GM12878 (cell line): ENCODE measurements at regions not wholly inside any gene's neighbourhood (a gene's known extent, or its start where the extent isn't known, plus 50 kb on each side); places are given as distances from the start of the nearest gene placed in this dataset.

Source experiments
- ATAC-seq: fragments of 200-7000 bp; cut with Tn5 transposase; 3 replicates; pipeline ENCODE4 v1.9.1; 2020; ENCODE audit warnings: mild to moderate bottlenecking, moderate library complexity
- BruUV-seq: library from RNA; stranded (reverse); fragments of 400-500 nt; replicated peaks from 2 replicates; lab custom pipeline; 2021; lab: Mats Ljungman, UMichigan
- CTCF ChIA-PET: fragments of 300-600 bp; sonication (Branson Sonifier 250); formaldehyde crosslinking; extraction: SDS; loops from one replicate; lab custom pipeline; 2021; ENCODE audit warnings: inconsistent platforms; lab: Yijun Ruan, JAX
- POLR2A ChIA-PET: fragments of 350-600 bp; formaldehyde crosslinking; extraction: SDS; loops from one replicate; lab custom pipeline; 2021; ENCODE audit warnings: inconsistent platforms; lab: Charles Lee
- RAD21 ChIA-PET: fragments of 300-600 bp; sonication (Branson Sonifier 250); formaldehyde crosslinking; loops from one replicate; lab custom pipeline; 2023; ENCODE audit warnings: antibody characterized with exemption; ENCODE audit not compliant: unreplicated experiment; lab: Charles Lee
- SMC1A ChIA-PET: fragments of 300-600 bp; sonication (Branson Sonifier 250); formaldehyde crosslinking; loops from one replicate; lab custom pipeline; 2023; ENCODE audit not compliant: unreplicated experiment, uncharacterized antibody; lab: Charles Lee
- DNase-seq: peaks from one replicate; pipeline ENCODE4 v3.0.0-alpha.2; 2011; ENCODE audit warnings: low read depth, low spot score
- FAIRE-seq: peaks from 3 replicates; lab custom pipeline; 2011; peaks lifted over from hg19 to GRCh38; lab: Jason Lieb, UNC
- H2AFZ ChIP-seq: 2 replicates; pipeline ENCODE4 v1.6.0; 2011; ENCODE audit warnings: low read depth, low read length, control low read depth; ENCODE audit not compliant: control insufficient read depth
- H3K27ac ChIP-seq: 2 replicates; pipeline ENCODE4 v1.5.1; 2011; ENCODE audit warnings: control low read depth; ENCODE audit not compliant: control insufficient read depth, insufficient read depth
- H3K27me3 ChIP-seq, 2 experiments: replicated peaks in 1 of 2; 2 replicates each; pipeline versions ENCODE4 v1.6.0 to v1.6.1; 2011; ENCODE audit warnings: low read length in 1 of 2; ENCODE audit not compliant: control insufficient read depth in 2 of 2, insufficient read depth in 2 of 2
- H3K36me3 ChIP-seq, 2 experiments: 2 replicates each; pipeline ENCODE4 v1.5.1; 2011; ENCODE audit warnings: low read length in 1 of 2; ENCODE audit not compliant: control insufficient read depth in 2 of 2, insufficient read depth in 2 of 2
- H3K4me1 ChIP-seq: 2 replicates; pipeline ENCODE4 v1.6.1; 2011; ENCODE audit warnings: mild to moderate bottlenecking, low read length, moderate library complexity, mixed read lengths; ENCODE audit not compliant: control insufficient read depth, insufficient read depth
- H3K4me2 ChIP-seq: 2 replicates; pipeline ENCODE4 v1.6.0; 2011; ENCODE audit warnings: control low read depth; ENCODE audit not compliant: control insufficient read depth, insufficient read depth
- H3K4me3 ChIP-seq: fragments of 200-600 bp; sonication (generic); 2 replicates; pipeline ENCODE4 v1.5.1; 2016
- H3K79me2 ChIP-seq: 2 replicates; pipeline ENCODE4 v1.6.0; 2011; ENCODE audit warnings: low read length; ENCODE audit not compliant: control insufficient read depth, insufficient read depth
- H3K9ac ChIP-seq: 2 replicates; pipeline ENCODE4 v1.8.0; 2011; ENCODE audit warnings: low read length, control low read depth, mixed read lengths; ENCODE audit not compliant: control insufficient read depth, insufficient read depth
- H3K9me3 ChIP-seq: replicated peaks from 3 replicates; pipeline ENCODE4 v1.5.1; 2011; ENCODE audit warnings: mild to moderate bottlenecking, low read length; ENCODE audit not compliant: control insufficient read depth, insufficient read depth
- H4K20me1 ChIP-seq: 2 replicates; pipeline ENCODE4 v1.6.0; 2011; ENCODE audit not compliant: control insufficient read depth, insufficient read depth
- CEBPB ChIP-seq, 2 experiments: fragments of 150-350 bp in 1 of 2; IDR thresholded peaks; 2 replicates each; pipeline ENCODE4 v1.6.1; 2012 to 2014; ENCODE audit warnings: low read depth in 2 of 2, low read length in 2 of 2, borderline replicate concordance in 1 of 2, inconsistent platforms in 1 of 2
- CREB1 ChIP-seq: IDR thresholded peaks from 2 replicates; pipeline ENCODE4 v1.6.1; 2012; ENCODE audit warnings: low read depth, mild to moderate bottlenecking, inconsistent platforms
- EED ChIP-seq: sonication (generic); IDR thresholded peaks from 2 replicates; pipeline ENCODE4 v1.6.1; 2016; ENCODE audit warnings: antibody characterized with exemption, low read depth
- EP300 ChIP-seq, 2 experiments: fragments of 150-350 bp in 1 of 2; IDR thresholded peaks; 2 replicates each; pipeline ENCODE4 v1.6.1; 2011 to 2012; ENCODE audit warnings: low read depth in 2 of 2, low read length in 2 of 2, borderline replicate concordance in 1 of 2, improper control_type of control experiment in 1 of 2, inconsistent platforms in 1 of 2; ENCODE audit not compliant: control insufficient read depth in 1 of 2
- HDAC6 ChIP-seq: fragments of 200-600 bp; sonication (generic); IDR thresholded peaks from one replicate; pipeline ENCODE4 v1.8.0; 2017; ENCODE audit warnings: antibody characterized with exemption; ENCODE audit not compliant: unreplicated experiment
- MXI1 ChIP-seq: fragments of 150-350 bp; IDR thresholded peaks from 2 replicates; pipeline ENCODE4 v1.6.1; 2011; ENCODE audit warnings: low read depth, mild to moderate bottlenecking, inconsistent platforms, low read length, improper control_type of control experiment
- NR2C2 ChIP-seq: IDR thresholded peaks from 2 replicates; pipeline ENCODE4 v1.6.1; 2011; ENCODE audit warnings: borderline replicate concordance, low read depth; ENCODE audit not compliant: control insufficient read depth, insufficient read length
- POU2F2 ChIP-seq: IDR thresholded peaks from 3 replicates; pipeline ENCODE4 v1.6.1; 2011; ENCODE audit warnings: low read depth, mild to moderate bottlenecking, low read length, borderline replicate concordance
- SREBF2 ChIP-seq: IDR thresholded peaks from 2 replicates; pipeline ENCODE4 v1.6.1; 2012; ENCODE audit warnings: mild to moderate bottlenecking, low read length
- WGBS: methylation state at CpG from one replicate; pipeline ENCODE4 v1.1.6; 2016; ENCODE audit warnings: low lambda C conversion rate; ENCODE audit not compliant: insufficient replicate concordance, insufficient coverage; ENCODE audit errors: missing lambda C conversion rate; 5-methylcytosine and 5-hydroxymethylcytosine counted together
- in situ Hi-C: fragments of 300-500 bp; cut with MboI; formaldehyde crosslinking; loops from 9 replicates; pipeline ENCODE4 v1.14.3; 2018; ENCODE audit warnings: mixed read lengths
- intact Hi-C: fragments of 100-400 bp; cut with micrococcal nuclease; formaldehyde crosslinking; loops from one replicate; pipeline ENCODE4 v1.14.2; 2022; ENCODE audit not compliant: unreplicated experiment

- DNase-seq: no peak
- no TSS peak for BruUV-seq
- Histone ChIP-seq H2AFZ (no peak overlapping the region), H3K4me2 (no peak overlapping the region), H3K27me3 (no peaks in the 10 kb centered on the region), H3K36me3 (no peaks in the 10 kb centered on the region), H3K4me1 (no peaks in the 10 kb centered on the region), H3K9me3 (no peaks in the 10 kb centered on the region), H3K79me2 (no peaks in the 10 kb centered on the region), H3K27ac (no peak overlapping the region)
- ChIA-PET RAD21 (no interaction called here), POLR2A (no interaction called here), SMC1A (no interaction called here), CTCF (interaction anchor here (0.8 kb wide), 1 partner anchor 52 kb away, joined by 3 read pairs; no protein-coding TSS in a partner anchor)
- ATAC-seq: no peak
- in situ Hi-C loops: no loop called here
- intact Hi-C loops: no loop called here
- no peak for FAIRE-seq
- 27% methylated on average over 4 of the region's 4 CpGs for WGBS
- no peak for TF ChIP-seq EED
- no peak for TF ChIP-seq CREB1
- TF ChIP-seq HDAC6: no peak
- TF ChIP-seq NR2C2: no peak
- no peak for TF ChIP-seq MXI1
- TF ChIP-seq EP300 (IDR thresholded peaks at IDR 0.05; ENCODE audit: borderline replicate concordance in 1 of 2, control insufficient read depth in 1 of 2, low read depth in 2 of 2, low read length in 2 of 2): no peak
- TF ChIP-seq SREBF2: no peak
- TF ChIP-seq CEBPB (IDR thresholded peaks at IDR 0.05; ENCODE audit: borderline replicate concordance in 1 of 2, low read depth in 2 of 2, low read length in 2 of 2): no peak
- no peak for TF ChIP-seq POU2F2
- TF ChIP-seq, all 136 proteins: peak for 0
- H3K9ac ChIP-seq: no peak overlapping the region
- H4K20me1 ChIP-seq: no peaks in the 10 kb centered on the region
- H3K4me3 ChIP-seq: no peak overlapping the region
Measured at GRCh38 chr19:30718707-30719106, 346.5 kb downstream of the ZNF536 start.
